Hematopoietic multipotent progenitor cell (in vitro differentiated cells): ENCODE measurements at regions not wholly inside any gene's neighbourhood (a gene's known extent, or its start where the extent isn't known, plus 50 kb on each side); places are given as distances from the start of the nearest gene placed in this dataset.
"Not testable (repeated sequence)": the region's sequence is repeated elsewhere in the genome, so short reads cannot be mapped to it uniquely, and the experiment has no call there.

Experiments used
- DNase-seq, 3 donors: peaks; one replicate each; pipeline ENCODE4 v3.0.0-alpha.2; 2011 to 2015; ENCODE audit warnings: low read depth in 2 of 3, low spot score in 2 of 3

DNA sequence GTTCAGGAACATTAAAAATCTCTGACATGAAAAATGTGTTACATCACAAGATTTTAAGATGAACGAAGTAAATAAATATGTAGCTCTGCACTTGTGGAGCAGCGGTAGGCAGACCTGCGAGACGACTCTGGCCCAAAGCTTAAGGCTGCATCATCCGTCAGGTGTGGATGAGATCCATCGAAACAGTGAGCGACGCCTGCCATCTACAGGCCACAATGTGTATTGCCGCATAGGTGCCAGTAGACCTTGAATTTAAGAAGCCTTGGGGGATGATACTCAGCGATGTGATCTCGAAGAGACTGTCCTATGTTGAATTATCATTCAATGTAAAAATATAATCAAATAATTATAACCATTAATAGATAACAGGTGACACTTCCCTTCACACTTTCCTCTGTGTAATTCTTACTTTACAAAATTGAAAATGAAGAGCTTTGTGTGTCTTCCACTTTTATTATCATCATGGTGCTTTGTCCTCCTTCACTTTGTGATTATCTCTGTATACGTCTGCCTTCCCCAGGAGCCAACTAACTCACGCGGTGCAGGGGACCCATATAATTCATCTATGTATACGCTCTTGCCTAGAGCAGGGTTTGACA lies 851.0 kb downstream of the RAB28 start:
- peak; percentile 30 to 76 (median 44) for DNase-seq

DNA sequence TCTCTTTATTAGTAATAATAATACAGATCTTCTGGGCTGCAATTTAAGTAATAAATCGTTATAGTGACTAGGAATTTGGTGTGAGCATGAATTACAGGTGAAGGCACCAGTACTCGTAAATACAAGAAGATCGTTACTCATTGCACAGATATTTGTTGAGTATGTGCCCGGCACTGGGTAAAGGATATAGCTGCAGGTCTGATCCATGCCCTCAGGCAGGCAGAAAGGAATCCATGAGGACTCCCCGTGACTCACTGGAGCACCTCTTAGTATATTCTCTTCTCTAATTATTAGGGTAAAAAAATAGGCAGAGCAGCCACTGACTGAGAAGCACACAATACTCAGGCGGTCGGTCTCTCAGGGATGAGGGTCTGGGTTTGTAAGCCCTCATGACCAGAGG lies 868.3 kb downstream of the RAB28 start:
- DNase-seq: no peak

DNA sequence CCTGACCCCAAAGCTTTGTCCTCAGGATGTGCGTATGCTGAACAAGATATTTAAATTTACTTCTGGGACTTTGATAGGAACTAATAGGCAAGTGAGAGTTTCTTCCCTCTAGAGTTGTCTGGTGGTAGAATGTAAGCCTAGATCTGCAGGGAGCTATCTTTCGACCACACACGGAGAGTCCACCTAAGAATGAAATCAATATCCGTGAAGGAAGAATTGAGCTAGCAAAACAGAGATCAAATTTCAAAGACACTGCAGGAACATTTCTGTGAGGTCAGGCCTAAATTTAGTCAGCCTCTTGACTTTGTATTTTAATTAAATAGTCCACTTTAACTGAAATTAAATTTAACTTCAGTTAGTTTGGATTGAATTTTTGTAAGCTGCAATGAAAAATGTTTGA lies 871.3 kb downstream of the RAB28 start:
- DNase-seq: no peak

DNA sequence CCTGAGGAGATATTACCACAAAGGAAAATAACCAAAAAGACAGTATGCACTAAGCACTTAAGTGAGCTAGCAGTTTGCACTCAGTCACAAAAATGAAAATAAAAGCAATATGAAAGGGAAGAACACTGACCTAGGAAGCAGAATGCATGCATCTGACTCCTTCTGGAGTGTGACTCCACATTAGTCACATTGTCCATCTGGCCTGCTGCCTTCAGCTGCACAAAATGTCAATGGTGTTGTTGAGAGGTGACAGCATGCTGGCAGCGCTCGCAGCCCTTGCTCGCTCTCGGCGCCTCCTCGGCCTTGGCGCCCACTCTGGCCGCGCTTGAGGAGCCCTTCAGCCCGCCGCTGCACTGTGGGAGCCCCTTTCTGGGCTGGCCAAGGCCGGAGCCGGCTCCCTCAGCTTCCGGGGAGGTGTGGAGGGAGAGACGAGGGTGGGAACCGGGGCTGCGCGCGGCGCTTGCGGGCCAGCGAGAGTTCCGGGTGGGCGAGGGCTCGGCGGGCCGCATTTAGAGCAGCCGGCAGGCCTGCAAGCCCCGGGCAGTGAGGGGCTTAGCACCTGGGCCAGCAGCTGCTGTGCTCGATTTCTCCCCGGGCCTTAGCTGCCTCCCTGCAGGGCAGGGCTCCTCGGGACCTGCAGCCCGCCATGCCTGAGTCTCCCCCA lies 874.8 kb downstream of the RAB28 start:
- DNase-seq: not testable (repeated sequence)

DNA sequence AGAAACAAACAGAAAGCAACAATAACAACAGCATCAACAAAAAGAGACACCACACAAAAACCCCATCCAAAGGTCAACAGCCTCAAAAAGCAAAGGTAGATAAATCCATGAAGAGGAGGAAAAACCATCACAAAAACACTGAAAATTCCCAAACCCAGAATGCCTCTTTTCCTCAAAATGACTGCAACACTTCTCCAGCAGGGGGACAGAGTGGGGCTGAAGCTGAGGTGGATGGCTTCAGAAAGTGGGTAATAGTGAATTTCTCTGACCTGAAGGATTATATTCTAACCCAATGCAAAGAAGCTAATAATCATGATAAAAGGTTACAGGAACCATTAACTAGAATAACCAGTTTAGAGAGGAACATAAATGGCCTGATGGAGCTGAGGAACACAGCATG lies 888.2 kb downstream of the RAB28 start:
- no peak for DNase-seq

DNA sequence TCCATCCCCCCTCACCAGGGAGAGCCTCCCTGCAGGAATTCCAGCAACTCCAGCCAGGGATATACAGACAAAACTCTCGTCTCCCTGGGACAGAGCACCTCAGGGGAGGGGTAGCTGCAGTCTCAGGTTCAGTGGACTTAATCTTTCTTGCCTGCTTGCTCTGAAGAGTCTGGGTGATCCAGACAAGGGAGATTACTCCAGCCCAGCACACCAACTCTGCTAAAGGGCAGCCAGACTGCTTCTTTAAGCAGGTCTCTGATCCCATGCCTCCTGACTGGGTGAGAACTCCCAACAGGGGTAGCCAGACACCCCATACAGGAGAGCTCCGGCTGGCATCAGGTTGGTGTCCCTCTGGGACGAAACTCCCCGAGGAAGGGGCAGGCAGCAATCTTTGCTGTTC lies 888.7 kb downstream of the RAB28 start:
- DNase-seq: no peak

DNA sequence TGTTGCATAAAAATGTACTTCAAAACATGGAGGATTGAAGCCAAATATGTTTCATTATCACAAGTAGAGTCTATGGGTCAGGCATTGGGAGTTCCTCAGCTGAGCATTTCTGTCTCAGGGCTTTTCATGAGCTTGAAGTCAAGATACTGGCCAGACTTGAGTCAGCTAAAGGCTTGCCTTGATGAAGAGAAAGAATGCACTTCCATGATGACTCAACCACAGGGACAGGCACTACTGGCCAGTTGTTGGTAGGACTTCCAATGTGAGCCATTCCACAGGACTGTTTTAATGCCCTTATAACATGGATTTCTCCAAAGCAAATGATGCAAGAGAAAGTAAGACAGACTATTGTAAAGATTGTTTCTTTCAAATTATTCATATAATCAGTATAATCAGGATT lies 895.6 kb downstream of the RAB28 start:
- no peak for DNase-seq

DNA sequence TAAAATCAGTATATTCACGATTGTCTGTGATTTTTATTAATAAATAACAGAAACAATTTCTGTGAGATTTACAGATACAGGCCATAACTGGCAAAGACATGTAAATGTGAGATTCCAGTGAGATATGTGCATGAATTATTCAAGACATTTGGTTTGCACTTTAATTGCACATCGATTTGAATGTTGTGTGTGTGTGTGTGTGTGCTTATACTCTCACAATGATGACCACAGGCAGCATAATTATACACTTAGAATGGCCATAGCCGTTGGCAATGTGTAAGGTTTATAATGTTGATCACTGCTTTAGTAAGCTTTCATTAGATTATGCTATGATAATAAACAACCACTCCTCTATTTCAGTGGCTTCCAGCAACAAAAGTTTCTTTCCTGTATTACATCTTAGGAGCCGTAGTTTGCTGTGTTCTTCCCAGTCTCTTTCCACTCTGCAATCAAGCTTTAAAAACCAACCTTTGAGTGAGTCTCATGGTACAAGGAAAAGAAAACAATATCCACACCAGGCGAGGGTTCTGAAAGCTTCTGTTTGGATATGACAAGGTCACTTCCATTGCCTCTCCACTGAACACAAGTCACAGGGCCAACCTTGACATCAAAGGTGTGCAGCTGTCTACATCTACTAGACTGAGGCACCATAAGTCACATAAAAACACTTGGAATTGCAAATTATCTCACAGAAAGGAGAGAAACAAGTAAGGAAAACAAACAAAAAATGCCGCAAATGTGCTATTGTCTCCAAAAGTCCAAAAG lies 897.7 kb downstream of the RAB28 start:
- no peak for DNase-seq

DNA sequence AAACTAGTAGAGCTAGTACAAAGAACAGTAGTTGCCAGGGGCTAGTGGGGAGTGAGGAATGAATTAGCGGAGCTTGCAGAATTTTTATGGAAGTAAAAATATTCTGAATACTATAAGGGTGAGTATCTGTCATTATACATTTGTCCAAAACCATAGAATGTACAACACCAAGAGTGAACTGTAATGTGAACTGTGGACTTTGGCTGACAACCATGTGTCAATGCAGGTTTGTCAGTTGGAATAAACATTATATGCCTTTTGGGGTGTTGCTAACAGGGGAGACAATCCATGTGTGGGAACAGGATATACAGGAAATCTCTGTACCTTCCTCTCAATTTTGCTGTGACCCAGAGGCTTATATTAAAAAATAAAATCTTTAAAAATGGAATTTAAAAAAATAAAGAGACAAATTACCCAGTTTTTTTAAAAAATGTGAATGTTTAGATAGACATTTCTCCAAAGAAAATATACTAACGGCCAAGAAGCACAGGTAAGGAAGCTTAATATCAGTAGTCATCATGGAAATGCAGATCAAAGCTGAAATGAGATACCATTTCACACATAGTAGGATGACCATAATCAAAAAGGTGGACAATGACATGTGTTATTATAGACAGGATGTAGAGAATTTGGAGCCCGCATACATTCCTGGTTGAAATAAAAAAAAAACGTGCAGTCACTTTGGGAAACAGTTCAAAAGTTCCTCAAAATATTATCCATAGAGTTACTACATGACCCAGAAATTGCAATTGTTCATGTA lies 899.8 kb downstream of the RAB28 start:
- no peak for DNase-seq

DNA sequence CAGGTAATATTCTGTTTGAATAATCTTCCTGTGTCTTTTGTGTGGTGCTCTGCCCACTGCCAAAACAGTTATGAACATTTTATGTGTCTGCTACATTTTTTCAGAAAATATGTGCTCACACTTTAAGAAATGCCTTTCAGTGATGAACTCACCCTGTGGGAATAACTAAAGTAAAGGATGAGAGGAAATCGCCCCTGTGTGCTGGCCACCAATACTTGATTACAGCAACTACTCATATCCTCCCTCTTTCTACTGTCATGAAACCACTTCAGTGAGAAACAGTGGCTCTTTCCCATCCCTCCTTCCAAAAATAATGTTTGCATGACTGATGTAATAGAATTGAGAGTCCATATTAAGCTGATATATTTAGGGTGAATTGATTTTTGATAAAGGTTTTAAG lies 900.9 kb downstream of the RAB28 start:
- no peak for DNase-seq

DNA sequence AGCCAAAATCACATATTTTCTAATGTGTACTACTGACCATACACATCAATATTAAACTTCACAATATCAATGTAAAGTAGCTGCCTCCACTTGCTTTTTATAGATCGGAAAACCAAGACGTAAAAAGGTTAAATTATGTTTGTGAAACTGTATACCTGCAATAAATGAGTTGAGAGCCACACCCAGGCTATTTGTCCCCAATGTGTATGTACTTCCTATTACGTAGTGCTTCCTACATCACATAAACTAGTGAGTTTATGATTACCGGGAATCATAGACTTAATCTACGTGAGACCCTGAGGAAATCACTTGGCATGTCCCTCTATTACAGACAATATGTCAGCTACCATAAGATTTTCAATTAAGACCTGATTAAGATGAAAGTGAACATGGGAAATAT lies 903.4 kb downstream of the RAB28 start:
- no peak for DNase-seq

DNA sequence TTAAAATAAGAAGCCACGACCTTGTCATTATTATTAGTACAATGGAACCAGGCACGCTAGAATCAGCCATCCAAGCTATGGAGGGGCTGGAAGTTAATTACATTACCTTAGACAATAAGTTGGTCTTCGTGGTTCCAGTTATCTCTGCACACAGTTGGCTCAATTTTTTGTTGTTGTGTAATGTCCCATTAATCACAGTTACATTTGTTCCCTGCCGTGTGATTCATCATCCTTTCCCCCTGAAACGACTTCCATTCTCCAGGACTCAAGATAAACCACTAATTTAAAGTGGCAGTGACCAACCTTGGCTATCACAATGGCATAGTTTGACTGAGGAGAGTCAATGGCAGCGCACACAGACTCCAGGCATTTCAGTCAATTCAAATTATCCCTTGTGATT lies 905.0 kb downstream of the RAB28 start:
- no peak for DNase-seq

DNA sequence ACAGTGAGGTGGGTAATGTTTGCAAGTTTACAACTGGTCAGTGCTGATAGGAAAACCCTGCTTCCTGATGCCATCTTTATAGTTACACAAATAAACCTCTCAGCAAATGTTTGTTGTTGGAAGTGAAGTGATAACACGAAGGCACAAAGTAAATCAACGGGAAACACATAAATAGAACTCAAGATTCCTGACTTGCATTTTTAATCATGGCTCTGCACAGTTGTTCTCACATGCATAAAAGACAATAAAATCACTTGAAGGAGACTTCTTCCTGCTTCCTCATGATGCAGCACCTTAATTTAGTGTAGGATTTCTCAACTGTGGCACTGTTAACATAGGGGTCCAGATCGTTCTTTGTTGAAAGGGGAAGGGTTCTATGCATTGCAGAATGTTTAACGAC lies 907.7 kb downstream of the RAB28 start:
- no peak for DNase-seq

DNA sequence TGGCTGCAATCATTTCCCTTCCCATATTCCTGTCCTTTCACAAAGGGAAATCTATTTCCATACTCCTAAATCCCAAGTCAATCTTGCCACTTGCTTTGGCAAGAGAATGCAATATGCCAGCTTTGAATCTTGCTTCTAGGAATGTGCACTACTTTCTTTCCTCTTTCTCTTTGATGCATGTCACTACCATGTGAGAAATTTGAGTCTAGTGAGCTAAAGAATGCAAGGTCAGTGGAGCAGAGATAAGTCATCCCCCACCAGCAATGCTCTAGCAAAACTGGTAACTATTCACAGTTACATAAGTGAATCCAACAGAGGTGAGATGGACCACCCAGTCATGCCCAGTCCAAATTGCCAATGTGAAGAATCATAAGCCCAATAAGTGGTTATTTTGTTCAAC lies 910.4 kb downstream of the RAB28 start:
- no peak for DNase-seq

DNA sequence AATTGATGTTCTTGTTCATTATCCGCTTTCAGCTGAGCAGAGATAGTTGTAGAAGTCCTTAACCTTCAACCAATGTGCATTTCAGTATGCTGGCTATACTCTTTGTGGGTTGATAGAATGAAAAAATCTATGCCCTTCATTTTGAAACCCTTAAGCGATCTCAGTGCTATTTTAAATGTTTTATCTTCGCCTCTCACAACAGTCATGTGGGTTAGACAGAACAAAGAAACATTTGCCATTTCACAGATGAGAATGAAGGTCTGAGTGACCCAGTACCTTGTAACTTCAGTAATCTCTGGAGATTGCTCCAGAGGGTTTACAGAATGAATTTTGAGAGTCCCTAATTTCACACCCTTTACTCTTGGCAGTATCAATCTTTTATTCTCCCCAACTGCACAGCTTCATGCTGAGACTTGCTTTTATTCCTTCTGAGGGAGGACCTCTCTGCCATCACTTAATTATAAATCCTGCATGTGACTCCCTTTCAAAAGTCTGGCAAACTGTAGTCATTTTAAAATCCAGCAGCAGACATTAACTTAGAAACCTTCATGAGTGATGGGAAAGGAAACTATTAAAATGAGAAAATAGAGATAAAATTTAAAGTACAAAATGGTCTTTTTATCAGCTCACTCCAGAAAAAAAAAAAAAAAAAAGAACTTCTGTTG lies 921.5 kb downstream of the RAB28 start:
- no peak for DNase-seq

DNA sequence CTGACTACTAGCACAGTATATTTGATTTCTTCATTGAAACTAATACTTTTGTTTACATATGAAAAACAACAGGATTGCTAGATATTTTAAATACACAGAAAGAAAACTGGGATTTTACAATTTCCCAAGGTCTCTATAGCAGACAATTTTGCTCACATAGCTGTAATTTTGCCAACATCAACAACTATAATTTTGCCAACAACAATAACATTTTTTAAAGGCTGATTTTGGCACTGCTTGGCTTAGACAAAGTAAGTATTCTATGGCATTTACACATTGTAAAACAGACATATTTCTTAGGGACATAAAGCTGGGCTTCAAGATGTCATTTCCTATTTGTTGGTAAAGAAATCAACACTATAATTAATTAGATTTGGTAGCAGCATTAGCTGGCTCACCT lies 922.1 kb downstream of the RAB28 start:
- DNase-seq: no peak

DNA sequence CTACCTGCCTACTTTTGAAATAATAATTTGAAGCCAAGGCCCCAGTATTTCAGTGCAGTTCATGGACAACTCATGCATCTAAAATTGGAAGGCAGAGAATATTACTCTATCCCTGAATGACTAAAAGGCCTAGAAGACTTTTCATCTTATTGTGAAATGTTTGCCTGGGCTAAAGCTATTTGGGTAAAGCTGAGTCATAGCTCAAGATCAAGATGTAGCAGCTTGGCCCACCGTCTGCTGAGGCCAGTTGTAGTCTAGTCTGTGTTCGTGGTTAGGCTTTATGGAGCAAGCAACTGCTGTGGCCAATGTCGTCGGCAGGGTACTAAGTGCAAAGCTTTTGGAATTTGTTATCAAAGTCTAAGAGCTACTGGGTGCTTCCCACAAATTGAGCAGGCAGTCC lies 929.1 kb downstream of the RAB28 start:
- DNase-seq: no peak

DNA sequence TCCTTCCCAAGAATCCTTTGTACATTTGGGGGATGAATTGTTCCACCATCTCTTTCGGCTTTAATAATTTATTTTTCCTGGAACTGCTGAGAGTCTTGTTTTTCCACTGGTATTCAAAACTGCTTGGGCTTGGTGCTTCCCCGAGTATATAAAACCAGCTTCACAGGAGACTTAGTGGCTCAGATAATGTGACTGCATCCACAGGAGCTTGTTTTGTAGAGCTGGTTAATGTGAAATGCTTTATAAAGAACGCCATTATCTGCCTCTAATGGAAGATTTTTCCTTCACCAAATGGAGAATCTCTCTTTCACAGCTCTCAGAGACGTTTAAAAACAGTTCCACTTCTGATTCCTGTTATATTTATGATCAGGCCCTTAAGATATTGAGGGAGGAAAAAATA lies 935.5 kb downstream of the RAB28 start:
- no peak for DNase-seq

DNA sequence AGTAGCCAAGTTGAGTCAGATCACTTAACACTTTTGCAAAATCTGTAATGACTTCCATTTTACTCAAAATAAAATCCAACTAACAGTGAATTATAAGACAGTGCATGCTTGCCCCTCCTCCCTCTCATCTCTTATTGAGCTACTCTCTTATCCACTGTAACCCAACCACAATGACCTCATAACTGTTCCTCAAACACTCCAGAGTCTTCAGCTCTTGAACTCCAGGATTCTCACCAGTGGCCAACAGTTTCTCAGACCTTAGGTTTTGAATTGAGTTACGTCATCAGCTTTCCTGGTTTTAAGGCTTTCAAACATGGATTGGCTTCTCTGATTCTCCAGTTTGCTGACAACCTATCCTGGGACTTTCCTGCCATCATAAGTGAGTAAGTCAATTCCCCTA lies 938.3 kb downstream of the RAB28 start:
- DNase-seq: no peak

DNA sequence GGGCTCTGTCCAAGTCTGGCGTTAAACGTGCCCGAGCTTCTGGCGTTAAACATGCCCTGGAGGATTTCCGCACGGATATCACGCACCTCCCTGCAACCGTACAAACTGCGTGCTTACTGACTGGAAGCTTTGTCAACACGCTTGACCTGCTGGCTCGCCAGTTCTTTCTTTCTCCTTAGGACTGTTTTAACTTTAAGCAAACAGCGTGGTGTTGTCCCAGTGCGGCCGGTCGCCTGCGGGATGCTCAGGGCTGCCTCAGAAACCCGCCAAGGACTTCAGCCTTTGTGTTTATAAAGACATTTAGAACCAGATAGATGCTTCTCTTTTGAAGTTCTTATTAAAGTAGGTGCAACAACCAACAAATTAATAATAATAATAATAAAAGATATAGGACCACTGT lies 946.0 kb downstream of the RAB28 start:
- DNase-seq: no peak

DNA sequence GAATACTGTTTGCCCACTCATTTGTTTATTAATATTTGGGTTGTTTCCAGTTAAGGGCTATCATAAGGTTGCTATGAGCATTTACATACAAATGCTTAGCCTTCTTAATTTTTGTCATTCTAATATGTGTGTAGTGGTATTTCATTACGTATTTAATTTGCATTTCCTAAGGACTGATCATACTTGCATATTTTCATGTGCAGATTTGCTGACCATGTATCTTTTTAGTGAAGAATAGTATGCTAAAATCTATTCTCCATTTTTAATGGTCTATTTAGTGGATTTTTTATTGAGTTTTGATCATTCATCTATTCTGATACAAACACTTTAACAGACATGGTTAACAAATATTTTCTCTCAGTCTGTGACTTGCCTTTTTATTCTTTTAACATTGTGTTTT lies 949.5 kb downstream of the RAB28 start:
- DNase-seq: no peak
